ENCODE measurements at regions not wholly inside any gene's neighbourhood (a gene's known extent, or its start where the extent isn't known, plus 50 kb on each side); places are given as distances from the start of the nearest gene placed in this dataset.

- DNase-seq, result no peak
Observed at GRCh38 chr11:95466416-95466815, 235.4 kb upstream of the SESN3 start.

GRCh38 chr11:95465887-95466286 is 234.9 kb upstream of the SESN3 start:
- no peak for DNase-seq

- no peak for DNase-seq
Observed at GRCh38 chr11:95461858-95462257, 230.9 kb upstream of the SESN3 start.

GRCh38 chr11:95461348-95461747 is 230.3 kb upstream of the SESN3 start:
- no peak for DNase-seq

GRCh38 chr11:95459291-95460042 is 228.5 kb upstream of the SESN3 start:
- DNase-seq, result no peak

GRCh38 chr11:95456714-95457491 is 225.9 kb upstream of the SESN3 start:
- no peak for DNase-seq

- no peak for DNase-seq
Observed at GRCh38 chr11:95455228-95455970, 224.4 kb upstream of the SESN3 start.

GRCh38 chr11:95453616-95454171 is 222.7 kb upstream of the SESN3 start:
- no peak for DNase-seq

GRCh38 chr11:95451682-95452081 is 220.7 kb upstream of the SESN3 start:
- no peak for DNase-seq

GRCh38 chr11:95451261-95451660 is 220.3 kb upstream of the SESN3 start:
- DNase-seq, result no peak

GRCh38 chr11:95450547-95451123 is 219.6 kb upstream of the SESN3 start:
- no peak for DNase-seq

GRCh38 chr11:95445746-95446333 is 214.8 kb upstream of the SESN3 start:
- DNase-seq, result no peak

- no peak for DNase-seq
Observed at GRCh38 chr11:95444309-95445241, 213.6 kb upstream of the SESN3 start.

GRCh38 chr11:95443386-95443785 is 212.4 kb upstream of the SESN3 start:
- no peak for DNase-seq

- no peak for DNase-seq
Observed at GRCh38 chr11:95442531-95443050, 211.6 kb upstream of the SESN3 start.

GRCh38 chr11:95435628-95436353 is 204.8 kb upstream of the SESN3 start:
- DNase-seq, result no peak

GRCh38 chr11:95435192-95435591 is 204.2 kb upstream of the SESN3 start:
- DNase-seq, result no peak

GRCh38 chr11:95434489-95435057 is 203.6 kb upstream of the SESN3 start:
- DNase-seq, result no peak

- no peak for DNase-seq
Observed at GRCh38 chr11:95434009-95434408, 203.0 kb upstream of the SESN3 start.
